BLaER1 (cell line): ENCODE measurements at regions not wholly inside any gene's neighbourhood (a gene's known extent, or its start where the extent isn't known, plus 50 kb on each side); places are given as distances from the start of the nearest gene placed in this dataset.
A peak's percentile ranks its signal among the peaks of the same experiment; 100 is the strongest.

Experiments
- H3K27ac ChIP-seq: shearing (Covaris generic); formaldehyde crosslinking; 2 replicates; pipeline ENCODE4 v1.8.1; 2022
- H3K27me3 ChIP-seq: shearing (Covaris generic); formaldehyde crosslinking; 2 replicates; pipeline ENCODE4 v1.8.1; 2022
- H3K36me3 ChIP-seq: shearing (Covaris generic); formaldehyde crosslinking; 2 replicates; pipeline ENCODE4 v1.8.1; 2022
- H3K4me1 ChIP-seq: shearing (Covaris generic); formaldehyde crosslinking; 2 replicates; pipeline ENCODE4 v1.8.1; 2022
- H3K4me2 ChIP-seq: shearing (Covaris generic); formaldehyde crosslinking; 2 replicates; pipeline ENCODE4 v1.8.1; 2022
- H3K4me3 ChIP-seq: shearing (Covaris generic); formaldehyde crosslinking; 2 replicates; pipeline ENCODE4 v1.8.1; 2022
- H3K9ac ChIP-seq: shearing (Covaris generic); formaldehyde crosslinking; 2 replicates; pipeline ENCODE4 v1.8.1; 2022
- H3K9me3 ChIP-seq: shearing (Covaris generic); formaldehyde crosslinking; 2 replicates; pipeline ENCODE4 v1.8.1; 2022
- H4K20me1 ChIP-seq: shearing (Covaris generic); formaldehyde crosslinking; 2 replicates; pipeline ENCODE4 v1.8.1; 2022
- Cebpa-rat ChIP-seq: shearing (Covaris generic); IDR thresholded peaks from 2 replicates; pipeline ENCODE4 v1.8.1; 2022

GRCh38 chr16:85971902-85972638 is 73.1 kb downstream of the IRF8 start:
- Histone ChIP-seq H3K4me1 (peaks cover 26% of the 10 kb centered on the region), H3K4me2 (no peak overlapping the region)

GRCh38 chr16:85974428-85975375 is 75.7 kb downstream of the IRF8 start:
- Histone ChIP-seq H4K20me1 (no peaks in the 10 kb centered on the region), H3K9me3 (peaks cover 14% of the 10 kb centered on the region), H3K4me1 (peaks cover 27% of the 10 kb centered on the region), H3K4me2 (no peak overlapping the region), H3K27ac (no peak overlapping the region), H3K9ac (no peak overlapping the region), H3K36me3 (no peaks in the 10 kb centered on the region), H3K27me3 (no peaks in the 10 kb centered on the region), H3K4me3 (no peak overlapping the region)
- TF ChIP-seq Cebpa-rat: no peak

More at GRCh38 chr16:85971902-85972638, 73.1 kb downstream of the IRF8 start:
- Histone ChIP-seq H3K27me3 (no peaks in the 10 kb centered on the region), H3K9me3 (peaks cover 14% of the 10 kb centered on the region), H3K4me3 (no peak overlapping the region), H3K9ac (no peak overlapping the region), H4K20me1 (no peaks in the 10 kb centered on the region), H3K36me3 (no peaks in the 10 kb centered on the region), H3K27ac (no peak overlapping the region)
- TF ChIP-seq Cebpa-rat: no peak

- Histone ChIP-seq H3K9me3 (peaks cover 14% of the 10 kb centered on the region), H3K27me3 (no peaks in the 10 kb centered on the region), H4K20me1 (no peaks in the 10 kb centered on the region), H3K9ac (no peak overlapping the region), H3K4me3 (no peak overlapping the region), H3K4me1 (peaks cover 24% of the 10 kb centered on the region), H3K27ac (no peak overlapping the region), H3K36me3 (no peaks in the 10 kb centered on the region), H3K4me2 (no peak overlapping the region)
- TF ChIP-seq Cebpa-rat: no peak
Measured at GRCh38 chr16:85975451-85975981, 76.6 kb downstream of the IRF8 start.

GRCh38 chr16:85978291-85978775 is 79.4 kb downstream of the IRF8 start:
- Histone ChIP-seq H3K4me2 (peak overlapping the region; percentile 67), H3K27ac (peak overlapping the region; percentile 46; the same call in 1 of the 2 replicates), H4K20me1 (no peaks in the 10 kb centered on the region), H3K36me3 (no peaks in the 10 kb centered on the region), H3K4me1 (peaks cover 45% of the 10 kb centered on the region), H3K9me3 (peaks cover 7% of the 10 kb centered on the region), H3K4me3 (no peak overlapping the region), H3K27me3 (no peaks in the 10 kb centered on the region), H3K9ac (peak overlapping the region; percentile 13; the same call in 1 of the 2 replicates)
- no peak for TF ChIP-seq Cebpa-rat

- peaks cover 51% of the 10 kb centered on the region for H3K4me1 ChIP-seq
- no peaks in the 10 kb centered on the region for H3K27me3 ChIP-seq
- TF ChIP-seq Cebpa-rat: no peak
- peak overlapping the region; percentile 13; the same call in 1 of the 2 replicates for H3K9ac ChIP-seq
- H3K36me3 ChIP-seq: no peaks in the 10 kb centered on the region
- no peak overlapping the region for H3K4me3 ChIP-seq
- H3K4me2 ChIP-seq: peak overlapping the region; percentile 67
- H4K20me1 ChIP-seq: no peaks in the 10 kb centered on the region
- H3K27ac ChIP-seq: peak overlapping the region; percentile 46; the same call in 1 of the 2 replicates
- H3K9me3 ChIP-seq: peaks cover 5% of the 10 kb centered on the region
Measured at GRCh38 chr16:85978976-85979375, 80.0 kb downstream of the IRF8 start.

GRCh38 chr16:85979605-85980004 is 80.6 kb downstream of the IRF8 start:
- H3K4me3 ChIP-seq: no peak overlapping the region
- H3K36me3 ChIP-seq: no peaks in the 10 kb centered on the region
- no peaks in the 10 kb centered on the region for H3K9me3 ChIP-seq
- H4K20me1 ChIP-seq: no peaks in the 10 kb centered on the region
- no peak overlapping the region for H3K9ac ChIP-seq
- peaks cover 58% of the 10 kb centered on the region for H3K4me1 ChIP-seq
- no peaks in the 10 kb centered on the region for H3K27me3 ChIP-seq
- H3K4me2 ChIP-seq: peak overlapping the region; percentile 67
- TF ChIP-seq Cebpa-rat: no peak
- no peak overlapping the region for H3K27ac ChIP-seq

GRCh38 chr16:85980686-85981085 is 81.7 kb downstream of the IRF8 start:
- Histone ChIP-seq H3K36me3 (no peaks in the 10 kb centered on the region), H3K4me1 (peaks cover 69% of the 10 kb centered on the region), H3K9me3 (no peaks in the 10 kb centered on the region), H4K20me1 (no peaks in the 10 kb centered on the region), H3K4me2 (no peak overlapping the region), H3K9ac (no peak overlapping the region), H3K4me3 (no peak overlapping the region), H3K27me3 (no peaks in the 10 kb centered on the region), H3K27ac (no peak overlapping the region)
- TF ChIP-seq Cebpa-rat: no peak

- Histone ChIP-seq H3K4me2 (peak overlapping the region; percentile 85), H3K27ac (peak overlapping the region; percentile 84), H3K9me3 (no peaks in the 10 kb centered on the region), H3K9ac (peak overlapping the region; percentile 71), H3K4me1 (peaks cover 80% of the 10 kb centered on the region), H4K20me1 (no peaks in the 10 kb centered on the region), H3K27me3 (no peaks in the 10 kb centered on the region), H3K36me3 (no peaks in the 10 kb centered on the region), H3K4me3 (peak overlapping the region; percentile 22; the same call in 1 of the 2 replicates)
- TF ChIP-seq Cebpa-rat: no peak
Measured at GRCh38 chr16:85981826-85982562, 83.0 kb downstream of the IRF8 start.

GRCh38 chr16:85982563-85982939 is 83.6 kb downstream of the IRF8 start:
- Histone ChIP-seq H3K9ac (peak overlapping the region; percentile 71), H3K36me3 (no peaks in the 10 kb centered on the region), H4K20me1 (no peaks in the 10 kb centered on the region), H3K4me1 (peaks cover 85% of the 10 kb centered on the region), H3K4me3 (peak overlapping the region; percentile 22; the same call in 1 of the 2 replicates), H3K9me3 (no peaks in the 10 kb centered on the region), H3K4me2 (peak overlapping the region; percentile 85), H3K27me3 (no peaks in the 10 kb centered on the region), H3K27ac (peak overlapping the region; percentile 84)
- peak; percentile 91 for TF ChIP-seq Cebpa-rat
